Peyer's patch (tissue), 4 donors: ENCODE measurements at regions not wholly inside any gene's neighbourhood (a gene's known extent, or its start where the extent isn't known, plus 50 kb on each side); places are given as distances from the start of the nearest gene placed in this dataset.
"Not testable (repeated sequence)": the region's sequence is repeated elsewhere in the genome, so short reads cannot be mapped to it uniquely, and the experiment has no call there.

Experiments
- DNase-seq, 3 donors: peaks; one replicate each; pipeline ENCODE4 v3.0.0-alpha.2; 2017 to 2019
- H3K27ac ChIP-seq, 4 donors: fragments of 200-600 bp; sonication (generic); one replicate each; pipeline ENCODE4 v1.5.1; 2016 to 2019
- H3K27me3 ChIP-seq, 2 donors: fragments of 200-600 bp; sonication (generic); one replicate each; pipeline ENCODE4 v1.5.1; 2019
- H3K36me3 ChIP-seq, 3 donors: fragments of 200-600 bp; sonication (generic); one replicate each; pipeline ENCODE4 v1.5.1; 2016 to 2019
- H3K4me1 ChIP-seq, 4 donors: fragments of 200-600 bp; sonication (generic); one replicate each; pipeline ENCODE4 v1.5.1; 2016 to 2019
- H3K4me3 ChIP-seq, 4 donors: fragments of 200-600 bp; sonication (generic); 1 replicate in 3 of 4; 2 replicates in 1 of 4; pipeline ENCODE4 v1.5.1; 2016 to 2019; ENCODE audit warnings: mild to moderate bottlenecking in 1 of 4
- H3K9me3 ChIP-seq, 4 donors: fragments of 200-600 bp; sonication (generic); one replicate each; pipeline ENCODE4 v1.5.1; 2016 to 2019; ENCODE audit warnings: mild to moderate bottlenecking in 1 of 4
- POLR2A ChIP-seq, 2 donors: fragments of 450-650 bp; IDR thresholded peaks; one replicate each; pipeline ENCODE4 v1.5.1; 2017; ENCODE audit warnings: antibody characterized with exemption in 2 of 2, mild to moderate bottlenecking in 2 of 2, moderate library complexity in 2 of 2
- TF ChIP-seq, protein P1 (sequence below), 6 experiments: fragments of 450-650 bp in 4 of 6; fragments of 200-600 bp in 2 of 6; sonication (generic) in 1 of 6; IDR thresholded peaks; one replicate each; pipeline ENCODE4 v1.5.1; 2017 to 2019; ENCODE audit warnings: antibody characterized with exemption in 6 of 6, mild to moderate bottlenecking in 3 of 6, moderate library complexity in 1 of 6

DNA sequence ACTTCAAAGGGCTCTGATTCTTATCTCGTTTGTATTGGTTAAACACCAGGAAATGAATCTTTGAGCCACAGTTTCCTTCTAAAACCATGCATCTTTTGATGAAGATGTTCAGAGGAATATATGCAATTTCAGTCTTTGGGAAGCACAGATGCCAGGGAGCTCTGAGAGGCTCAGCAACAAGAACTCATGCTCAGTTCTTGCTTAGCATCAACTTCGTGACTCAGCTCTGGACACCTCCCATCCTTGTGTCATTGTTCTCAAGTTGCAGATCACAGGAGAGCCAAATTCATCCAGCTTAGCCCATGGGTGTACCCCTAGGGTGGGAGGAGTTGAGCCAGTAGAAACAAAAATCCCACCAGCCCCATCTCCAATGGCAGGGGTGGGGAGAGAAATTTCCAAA lies 219.6 kb upstream of the MAOA start:
- no peak overlapping the region for H3K4me3 ChIP-seq
- H3K9me3 ChIP-seq = no peaks in the 10 kb centered on the region
- H3K27ac ChIP-seq = no peak overlapping the region
- no peaks in the 10 kb centered on the region for H3K36me3 ChIP-seq
- DNase-seq = no peak
- no peak for TF ChIP-seq POLR2A (IDR thresholded peaks at IDR 0.05)
- TF ChIP-seq, protein P1, sequence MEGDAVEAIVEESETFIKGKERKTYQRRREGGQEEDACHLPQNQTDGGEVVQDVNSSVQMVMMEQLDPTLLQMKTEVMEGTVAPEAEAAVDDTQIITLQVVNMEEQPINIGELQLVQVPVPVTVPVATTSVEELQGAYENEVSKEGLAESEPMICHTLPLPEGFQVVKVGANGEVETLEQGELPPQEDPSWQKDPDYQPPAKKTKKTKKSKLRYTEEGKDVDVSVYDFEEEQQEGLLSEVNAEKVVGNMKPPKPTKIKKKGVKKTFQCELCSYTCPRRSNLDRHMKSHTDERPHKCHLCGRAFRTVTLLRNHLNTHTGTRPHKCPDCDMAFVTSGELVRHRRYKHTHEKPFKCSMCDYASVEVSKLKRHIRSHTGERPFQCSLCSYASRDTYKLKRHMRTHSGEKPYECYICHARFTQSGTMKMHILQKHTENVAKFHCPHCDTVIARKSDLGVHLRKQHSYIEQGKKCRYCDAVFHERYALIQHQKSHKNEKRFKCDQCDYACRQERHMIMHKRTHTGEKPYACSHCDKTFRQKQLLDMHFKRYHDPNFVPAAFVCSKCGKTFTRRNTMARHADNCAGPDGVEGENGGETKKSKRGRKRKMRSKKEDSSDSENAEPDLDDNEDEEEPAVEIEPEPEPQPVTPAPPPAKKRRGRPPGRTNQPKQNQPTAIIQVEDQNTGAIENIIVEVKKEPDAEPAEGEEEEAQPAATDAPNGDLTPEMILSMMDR (IDR thresholded peaks at IDR 0.05) = no peak
- no peaks in the 10 kb centered on the region for H3K27me3 ChIP-seq
- H3K4me1 ChIP-seq = no peaks in the 10 kb centered on the region

DNA sequence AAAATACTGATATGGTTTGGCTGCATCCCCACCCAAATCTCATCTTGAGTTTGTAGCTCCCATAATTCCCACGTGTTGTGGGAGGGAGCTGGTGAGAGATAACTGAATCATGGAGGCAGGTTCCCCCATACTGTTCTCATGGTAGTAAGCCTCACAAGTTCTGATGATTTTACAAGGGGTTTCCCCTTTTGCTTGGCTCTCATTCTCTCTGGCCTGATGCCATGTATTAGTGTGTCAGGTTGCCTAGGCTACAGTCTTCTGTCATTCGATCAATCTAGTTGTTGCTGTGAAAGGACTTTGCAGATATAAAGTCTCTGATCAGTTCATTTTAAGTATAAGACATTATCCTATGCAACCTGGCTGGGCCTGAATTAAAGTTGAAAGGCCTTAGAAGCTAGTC lies 209.3 kb upstream of the MAOA start:
- no peak for TF ChIP-seq POLR2A (IDR thresholded peaks at IDR 0.05)
- TF ChIP-seq, protein P1 (IDR thresholded peaks at IDR 0.05) = no peak
- no peaks in the 10 kb centered on the region for H3K9me3 ChIP-seq
- no peaks in the 10 kb centered on the region for H3K27me3 ChIP-seq
- no peaks in the 10 kb centered on the region for H3K36me3 ChIP-seq
- no peak overlapping the region for H3K4me3 ChIP-seq
- H3K4me1 ChIP-seq = no peaks in the 10 kb centered on the region
- H3K27ac ChIP-seq = no peak overlapping the region
- no peak for DNase-seq

DNA sequence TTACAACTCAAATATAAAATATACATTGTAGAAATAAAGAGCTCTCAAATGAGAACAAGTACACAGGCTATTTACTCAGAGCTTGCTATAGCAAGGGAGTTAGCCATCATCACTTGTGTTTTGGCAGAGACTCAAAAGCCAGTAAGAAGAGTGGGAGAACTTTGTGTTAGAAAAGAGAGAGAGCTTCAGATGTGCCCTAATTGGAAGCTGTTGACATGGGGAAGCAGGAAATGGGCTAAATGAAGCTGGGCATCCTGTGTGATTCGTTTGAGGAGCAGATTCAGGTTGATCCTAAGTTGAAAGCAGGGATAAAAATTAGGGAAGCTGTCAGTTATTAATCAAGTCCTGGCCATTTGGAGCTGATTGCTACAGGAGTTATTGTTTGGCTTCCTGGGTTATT lies 207.4 kb upstream of the MAOA start:
- Histone ChIP-seq H3K27ac (no peak overlapping the region), H3K4me3 (no peak overlapping the region), H3K9me3 (peaks cover 0 to 11% (median 0%) of the 10 kb centered on the region in 4 donors), H3K36me3 (no peaks in the 10 kb centered on the region), H3K27me3 (no peaks in the 10 kb centered on the region), H3K4me1 (no peaks in the 10 kb centered on the region)
- TF ChIP-seq, protein P1 (IDR thresholded peaks at IDR 0.05) = no peak
- no peak for TF ChIP-seq POLR2A (IDR thresholded peaks at IDR 0.05)
- DNase-seq = no peak

DNA sequence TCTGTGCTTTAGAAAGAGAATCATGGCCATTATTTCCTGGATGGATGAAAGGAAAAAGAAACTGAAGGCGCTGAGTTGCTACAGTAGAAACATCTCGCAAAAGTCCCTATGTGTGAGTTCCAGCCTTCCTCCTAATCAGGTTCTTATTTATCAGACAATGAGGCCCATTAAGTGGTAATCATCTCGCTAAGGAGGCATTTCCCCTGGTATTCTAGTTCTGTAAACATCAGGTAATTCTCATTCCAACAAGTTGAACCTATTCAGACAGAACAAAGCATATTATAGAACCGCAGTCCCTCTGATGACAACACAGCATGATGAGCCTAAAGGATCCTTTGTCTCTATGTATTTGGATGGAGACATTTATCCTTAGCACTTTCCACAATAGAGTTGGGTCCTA lies 205.7 kb upstream of the MAOA start:
- Histone ChIP-seq H3K27ac (no peak overlapping the region), H3K36me3 (no peaks in the 10 kb centered on the region), H3K9me3 (peaks cover 0 to 11% (median 0%) of the 10 kb centered on the region in 4 donors), H3K4me3 (no peak overlapping the region), H3K4me1 (no peaks in the 10 kb centered on the region), H3K27me3 (no peaks in the 10 kb centered on the region)
- TF ChIP-seq, protein P1 (IDR thresholded peaks at IDR 0.05) = no peak
- no peak for TF ChIP-seq POLR2A (IDR thresholded peaks at IDR 0.05)
- DNase-seq = no peak

GRCh38 chrX:43451976-43452686 lies 204.0 kb upstream of the MAOA start:
- peaks cover 0 to 11% (median 0%) of the 10 kb centered on the region in 4 donors for H3K9me3 ChIP-seq
- not testable (repeated sequence) for H3K27ac ChIP-seq, H3K36me3 ChIP-seq, H3K27me3 ChIP-seq, H3K4me1 ChIP-seq, H3K4me3 ChIP-seq, DNase-seq

- Histone ChIP-seq H3K4me3 (no peak overlapping the region), H3K36me3 (no peaks in the 10 kb centered on the region), H3K4me1 (no peaks in the 10 kb centered on the region), H3K27ac (no peak overlapping the region), H3K27me3 (no peaks in the 10 kb centered on the region), H3K9me3 (peaks cover 0 to 11% (median 0%) of the 10 kb centered on the region in 4 donors)
- TF ChIP-seq, protein P1 (IDR thresholded peaks at IDR 0.05) = no peak
- TF ChIP-seq POLR2A (IDR thresholded peaks at IDR 0.05) = no peak
- DNase-seq = no peak
Observed at GRCh38 chrX:43456063-43456462, 200.0 kb upstream of the MAOA start.
